Breast epithelium (tissue), 4 donors: ENCODE measurements at regions not wholly inside any gene's neighbourhood (a gene's known extent, or its start where the extent isn't known, plus 50 kb on each side); places are given as distances from the start of the nearest gene placed in this dataset.

Source experiments
- DNase-seq, 2 donors: peaks; one replicate each; pipeline ENCODE4 v3.0.0-alpha.2; 2019; ENCODE audit warnings: low spot score in 2 of 2
- H3K27ac ChIP-seq, 2 donors: fragments of 200-600 bp; sonication (generic) in 1 of 2; one replicate each; pipeline ENCODE4 v1.5.1; 2016 to 2019; ENCODE audit warnings: mild to moderate bottlenecking in 1 of 2
- H3K27me3 ChIP-seq, 2 donors: fragments of 200-600 bp; sonication (generic) in 1 of 2; one replicate each; pipeline versions ENCODE4 v1.5.1 to v1.6.0; 2017 to 2019; ENCODE audit warnings: control low read depth in 1 of 2, mild to moderate bottlenecking in 1 of 2
- H3K36me3 ChIP-seq: fragments of 200-600 bp; one replicate; pipeline ENCODE4 v1.5.1; 2019
- H3K4me1 ChIP-seq, 2 donors: fragments of 200-600 bp; sonication (generic); one replicate each; pipeline ENCODE4 v1.5.1; 2016 to 2019; ENCODE audit warnings: control low read depth in 1 of 2
- H3K4me3 ChIP-seq, 3 donors: fragments of 200-600 bp; sonication (generic); 1 replicate in 2 of 3; 2 replicates in 1 of 3; pipeline ENCODE4 v1.5.1; 2016 to 2019; ENCODE audit warnings: mild to moderate bottlenecking in 3 of 3, moderate library complexity in 2 of 3
- H3K9me3 ChIP-seq, 2 donors: fragments of 200-600 bp; sonication (generic) in 1 of 2; one replicate each; pipeline ENCODE4 v1.5.1; 2016 to 2019; ENCODE audit warnings: control low read depth in 1 of 2
- CTCF ChIP-seq, 3 donors: fragments of 450-650 bp; IDR thresholded peaks; one replicate each; pipeline ENCODE4 v1.5.1; 2016 to 2017; ENCODE audit warnings: antibody characterized with exemption in 3 of 3, mild to moderate bottlenecking in 3 of 3, moderate library complexity in 3 of 3
- POLR2A ChIP-seq: fragments of 450-650 bp; IDR thresholded peaks from one replicate; pipeline ENCODE4 v1.6.1; 2016; ENCODE audit warnings: antibody characterized with exemption, mild to moderate bottlenecking, moderate library complexity
- POLR2AphosphoS5 ChIP-seq, 3 donors: sonication (generic); formaldehyde crosslinking; IDR thresholded peaks; one replicate each; pipeline ENCODE4 v1.6.1; 2017; ENCODE audit warnings: antibody characterized with exemption in 3 of 3
- intact Hi-C: fragments of 100-400 bp; cut with DNase I; formaldehyde crosslinking; loops from one replicate; pipeline ENCODE4 v1.15.1; 2023; ENCODE audit warnings: low total_unique reads

GRCh38 chr14:43988989-43989388 lies 518.1 kb downstream of the FSCB start:
- H3K36me3 ChIP-seq: no peaks in the 10 kb centered on the region
- H3K4me1 ChIP-seq: no peaks in the 10 kb centered on the region
- H3K27me3 ChIP-seq: no peaks in the 10 kb centered on the region
- no peak overlapping the region for H3K4me3 ChIP-seq
- intact Hi-C loops: no loop called here
- DNase-seq: no peak
- H3K27ac ChIP-seq: no peak overlapping the region
- H3K9me3 ChIP-seq: no peaks in the 10 kb centered on the region
- TF ChIP-seq POLR2A (no peak), CTCF (IDR thresholded peaks at IDR 0.05) (no peak), POLR2AphosphoS5 (IDR thresholded peaks at IDR 0.05) (no peak)

- Histone ChIP-seq H3K4me3 (no peak overlapping the region), H3K4me1 (no peaks in the 10 kb centered on the region), H3K27ac (no peak overlapping the region), H3K36me3 (no peaks in the 10 kb centered on the region), H3K9me3 (peaks cover 0 to 5% of the 10 kb centered on the region in 2 donors), H3K27me3 (no peaks in the 10 kb centered on the region)
- intact Hi-C loops: no loop called here
- TF ChIP-seq POLR2A (no peak), CTCF (IDR thresholded peaks at IDR 0.05) (no peak), POLR2AphosphoS5 (IDR thresholded peaks at IDR 0.05) (no peak)
- DNase-seq: no peak
Observed at GRCh38 chr14:43983721-43984120, 523.4 kb downstream of the FSCB start.

DNA sequence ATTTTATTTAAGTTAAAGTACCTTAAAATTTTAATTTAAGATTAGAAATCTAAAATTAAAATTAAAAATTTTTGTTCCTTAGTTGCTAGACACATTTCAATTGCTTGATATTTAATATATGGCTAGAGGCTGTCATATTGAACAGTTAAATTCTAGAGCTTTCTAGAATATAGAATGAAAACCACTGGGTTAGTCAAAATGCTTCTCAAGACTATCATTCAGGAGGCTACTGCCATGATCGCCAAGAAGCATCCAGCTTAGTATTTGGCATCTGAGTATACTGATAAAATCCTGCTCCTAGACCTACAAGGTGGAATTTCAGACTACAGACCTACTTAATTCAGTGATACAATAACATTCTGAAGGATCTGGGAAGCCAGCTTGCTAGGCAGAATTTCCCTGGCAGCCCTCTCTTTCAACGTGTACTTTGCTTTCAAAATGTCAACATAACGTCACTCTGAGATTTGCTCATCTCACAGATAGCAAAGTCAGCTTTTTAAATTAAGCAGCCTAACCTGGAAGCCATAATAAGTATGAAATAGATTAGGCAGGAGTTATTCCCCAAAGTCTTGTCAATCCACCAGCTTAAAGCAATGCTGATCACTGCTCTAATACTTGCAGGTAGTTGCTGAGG lies 525.8 kb downstream of the FSCB start:
- no peak for TF ChIP-seq POLR2A
- TF ChIP-seq POLR2AphosphoS5 (IDR thresholded peaks at IDR 0.05): no peak
- no peak for TF ChIP-seq CTCF (IDR thresholded peaks at IDR 0.05)
- no peak for DNase-seq
- intact Hi-C loops: no loop called here

GRCh38 chr14:43956741-43957140 lies 550.3 kb downstream of the FSCB start:
- Histone ChIP-seq H3K27me3 (no peaks in the 10 kb centered on the region), H3K4me3 (no peak overlapping the region), H3K27ac (no peak overlapping the region), H3K4me1 (no peaks in the 10 kb centered on the region), H3K36me3 (no peaks in the 10 kb centered on the region), H3K9me3 (no peaks in the 10 kb centered on the region)
- TF ChIP-seq CTCF (IDR thresholded peaks at IDR 0.05) (no peak), POLR2AphosphoS5 (IDR thresholded peaks at IDR 0.05) (no peak), POLR2A (no peak)
- no peak for DNase-seq
- intact Hi-C loops: no loop called here

More for the DNA sequence above, 525.8 kb downstream of the FSCB start:
- Histone ChIP-seq H3K36me3 (no peaks in the 10 kb centered on the region), H3K9me3 (peaks cover 0 to 5% of the 10 kb centered on the region in 2 donors), H3K4me3 (no peak overlapping the region), H3K27ac (no peak overlapping the region), H3K4me1 (no peaks in the 10 kb centered on the region), H3K27me3 (no peaks in the 10 kb centered on the region)

DNA sequence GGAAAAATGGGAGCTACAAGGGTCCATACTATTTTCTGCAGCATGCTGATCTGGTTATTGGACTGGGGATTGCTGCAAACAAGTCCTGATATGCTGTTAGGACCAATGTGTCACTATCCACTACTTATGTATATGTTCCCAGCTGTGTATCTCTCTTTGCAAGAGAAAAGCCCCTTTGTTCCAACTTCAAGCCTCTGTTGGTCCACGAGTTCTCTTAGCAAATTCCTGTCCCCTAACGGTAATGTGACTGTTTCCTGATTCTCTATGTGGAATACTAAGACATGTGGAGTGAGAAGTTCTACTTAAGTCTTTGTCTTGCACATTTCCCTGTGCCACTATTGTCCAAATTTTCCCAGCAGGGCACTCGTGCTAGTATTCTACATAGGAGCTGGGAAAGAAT lies 557.7 kb downstream of the FSCB start:
- Histone ChIP-seq H3K4me3 (no peak overlapping the region), H3K4me1 (no peaks in the 10 kb centered on the region), H3K9me3 (no peaks in the 10 kb centered on the region), H3K27ac (no peak overlapping the region), H3K27me3 (no peaks in the 10 kb centered on the region), H3K36me3 (no peaks in the 10 kb centered on the region)
- DNase-seq: no peak
- intact Hi-C loops: no loop called here
- TF ChIP-seq CTCF (IDR thresholded peaks at IDR 0.05) (no peak), POLR2A (no peak), POLR2AphosphoS5 (IDR thresholded peaks at IDR 0.05) (no peak)
